Activated CD4-positive, alpha-beta T cell treated with anti-CD3 and anti-CD28 coated beads, Interleukin-2, amount 50 U/mL, for 48 hours (primary cell): ENCODE measurements at regions not wholly inside any gene's neighbourhood (a gene's known extent, or its start where the extent isn't known, plus 50 kb on each side); places are given as distances from the start of the nearest gene placed in this dataset.
"Not testable (repeated sequence)": the region's sequence is repeated elsewhere in the genome, so short reads cannot be mapped to it uniquely, and the experiment has no call there.

Experiments used
- DNase-seq, 2 experiments: peaks; one replicate each; pipeline ENCODE4 v3.0.0-alpha.2; 2020

DNA sequence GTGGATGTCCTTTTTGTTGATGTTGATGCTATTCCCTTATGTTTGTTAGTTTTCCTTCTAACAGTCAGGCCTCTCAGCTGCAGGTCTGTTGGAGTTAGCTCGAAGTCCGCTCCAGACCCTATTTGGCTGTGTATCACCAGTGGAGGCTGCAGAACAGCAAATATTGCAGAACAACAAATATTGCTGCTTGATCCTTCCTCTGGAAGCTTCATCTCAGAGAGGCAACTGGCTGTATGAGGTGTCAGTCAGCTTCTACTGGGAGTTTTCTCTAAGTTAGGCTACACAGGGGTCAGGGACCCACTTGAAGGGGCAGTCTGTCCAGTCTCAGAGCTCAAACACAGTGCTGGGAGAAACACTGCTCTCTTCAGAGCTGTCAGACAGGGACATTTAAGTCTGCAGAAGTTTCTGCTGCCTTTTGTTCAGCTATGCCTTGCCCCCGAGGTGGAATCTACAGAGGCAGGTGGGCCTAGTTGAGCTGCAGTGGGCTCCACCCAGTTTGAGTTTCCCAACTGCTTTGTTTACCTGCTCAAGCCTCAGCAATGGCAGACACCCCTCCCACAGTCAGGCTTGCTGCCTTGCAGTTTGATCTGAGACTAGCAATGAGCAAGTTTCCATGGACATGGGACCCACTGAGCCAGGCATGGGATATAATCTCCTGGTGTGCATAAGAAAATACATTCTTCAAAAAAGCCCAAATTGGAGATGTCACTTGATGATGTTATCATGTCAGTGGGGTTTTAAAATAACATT lies 99.5 kb downstream of the KDM5D start:
- DNase-seq, result no peak

DNA sequence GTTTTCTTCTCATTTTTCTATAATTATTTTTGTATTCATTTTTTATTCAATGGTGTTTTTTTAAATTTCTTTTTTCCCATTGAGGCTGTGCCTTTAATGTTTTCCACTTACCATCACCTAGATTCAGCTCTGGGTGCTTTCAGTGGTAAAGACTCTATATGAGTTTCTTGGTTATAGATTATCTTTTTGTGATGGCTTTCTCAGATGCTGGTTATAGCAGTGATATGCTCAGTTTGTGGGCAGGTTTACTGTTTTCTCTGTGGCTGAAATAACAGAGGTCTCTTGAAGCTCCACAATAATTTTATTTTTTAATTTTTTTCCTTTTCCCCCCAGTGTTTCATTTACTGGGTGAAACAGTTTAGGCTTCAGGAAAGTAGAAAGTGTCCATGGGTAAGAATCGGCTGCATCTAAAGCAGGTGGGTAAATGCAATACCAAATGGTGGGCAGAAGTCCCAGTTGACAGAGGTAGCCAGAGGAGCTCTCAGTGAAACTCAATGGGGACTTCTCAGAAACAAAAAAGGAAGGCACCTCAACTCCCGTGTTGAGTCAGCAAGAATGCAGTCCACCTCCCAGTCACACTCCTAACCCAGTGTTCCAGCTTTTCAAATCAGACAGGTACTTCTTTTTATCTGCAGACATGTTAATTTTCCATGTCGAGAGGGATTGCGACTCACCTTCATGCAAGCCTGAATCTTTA lies 106.7 kb downstream of the KDM5D start:
- DNase-seq, result no peak

DNA sequence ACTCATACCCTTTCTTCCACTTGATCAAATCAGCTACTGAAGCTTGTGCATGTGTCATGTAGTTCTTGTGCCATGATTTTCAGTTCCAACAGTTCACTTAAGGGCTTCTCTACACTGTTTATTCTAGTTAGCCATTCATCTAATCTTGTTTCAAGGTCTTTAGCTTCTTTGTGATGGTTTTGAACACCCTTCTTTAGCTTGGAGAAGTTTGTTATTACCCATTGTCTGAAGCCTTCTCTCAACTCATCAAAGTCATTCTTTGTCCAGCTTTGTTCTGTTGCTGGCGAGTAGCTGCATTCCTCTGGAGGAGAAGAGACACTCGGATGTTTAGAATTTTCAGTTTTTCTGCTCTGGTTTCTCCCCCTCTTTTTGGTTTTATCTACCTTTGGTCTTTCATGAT lies 115.6 kb downstream of the KDM5D start:
- no peak for DNase-seq

DNA sequence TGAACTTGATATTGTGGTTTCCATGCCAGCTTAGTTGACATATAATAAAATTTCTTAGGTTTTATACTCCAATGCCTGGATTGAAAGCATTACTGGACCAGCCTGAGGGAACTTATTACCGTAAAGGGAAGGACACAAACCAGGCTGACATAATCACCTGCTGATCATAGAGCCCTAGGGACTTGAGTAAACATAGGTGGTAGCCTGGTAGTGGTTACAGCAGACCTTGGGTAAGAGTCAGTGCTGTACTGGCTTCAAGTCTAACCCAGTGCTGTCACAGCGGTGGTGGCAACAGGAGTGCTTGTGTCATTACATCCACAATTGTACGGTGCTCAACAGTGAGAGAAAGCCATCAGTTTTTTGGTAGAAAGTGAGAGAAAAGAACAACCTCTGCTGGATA lies 122.1 kb downstream of the KDM5D start:
- DNase-seq, result no peak

DNA sequence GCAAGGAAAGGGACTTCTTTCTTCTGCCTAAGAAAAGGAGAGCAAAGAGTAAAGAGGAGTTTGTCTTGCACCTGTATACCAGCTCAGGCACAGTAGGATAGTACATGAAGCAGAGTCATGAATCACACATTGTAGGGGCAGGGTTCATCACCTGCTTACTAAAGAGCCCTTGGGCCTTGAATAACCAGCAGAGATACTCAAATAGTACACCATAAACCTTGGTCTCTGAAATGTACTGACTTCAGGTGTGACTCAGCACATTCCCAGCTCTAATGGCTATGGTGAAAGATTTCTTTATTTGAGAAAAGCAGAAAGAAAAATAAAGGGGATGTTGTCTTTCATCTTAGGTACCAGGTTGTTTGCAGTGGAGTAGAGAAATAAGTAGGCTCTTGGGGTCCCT lies 122.8 kb downstream of the KDM5D start:
- no peak for DNase-seq

DNA sequence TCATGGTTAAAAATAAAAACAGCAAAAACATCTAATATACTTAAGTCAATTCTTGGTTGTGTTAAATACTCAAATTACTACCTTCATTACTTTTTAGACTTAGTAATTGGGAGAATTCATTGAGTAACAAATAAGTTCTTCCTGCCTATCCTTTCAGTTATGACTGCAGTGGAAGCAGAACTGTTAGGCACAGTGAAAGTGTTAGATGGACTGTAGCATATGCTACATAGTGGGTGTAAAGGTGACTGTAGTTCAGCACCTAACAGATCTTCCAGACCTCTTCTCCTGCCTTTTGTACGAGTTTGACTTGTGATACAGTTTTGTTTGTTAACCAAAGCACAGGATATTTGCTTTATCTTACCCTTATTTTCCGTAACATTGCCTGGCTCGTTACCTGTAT lies 143.4 kb downstream of the KDM5D start:
- no peak for DNase-seq

DNA sequence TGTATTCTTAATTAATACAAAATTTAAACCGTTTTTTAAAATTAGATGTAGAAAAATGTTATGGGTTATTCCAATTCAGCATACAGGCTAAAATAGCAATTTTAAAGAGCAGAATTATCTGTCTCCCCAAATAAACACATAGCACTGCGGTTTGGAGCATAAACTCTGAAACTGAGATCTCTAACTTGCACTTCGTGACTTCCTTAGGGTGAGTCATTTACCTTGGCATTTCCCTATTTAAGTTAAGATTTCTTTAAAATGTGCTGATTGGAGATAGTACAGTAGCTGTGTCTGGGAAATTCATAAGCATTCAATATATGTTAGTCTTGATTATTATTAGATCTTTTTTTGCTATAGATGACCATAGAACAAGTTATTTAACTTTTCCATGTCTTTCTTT lies 143.8 kb downstream of the KDM5D start:
- no peak for DNase-seq

DNA sequence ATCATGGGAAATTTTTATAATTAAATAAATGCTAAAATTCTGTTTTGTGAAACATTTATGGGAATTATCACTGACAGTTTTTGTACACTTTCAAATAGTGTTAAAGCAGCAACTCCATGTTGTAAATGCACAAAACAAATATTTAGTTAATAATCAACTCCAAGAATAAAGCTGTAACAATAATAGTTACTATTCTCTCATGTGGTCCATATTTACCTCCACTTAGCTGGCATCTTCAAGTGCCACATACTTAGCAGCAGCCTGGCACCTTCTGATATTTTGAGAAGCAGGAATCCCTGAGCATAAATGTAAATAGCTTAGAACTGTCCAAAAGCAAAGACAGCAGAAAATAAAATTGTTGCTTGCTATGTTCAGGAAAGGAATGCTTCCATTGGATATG lies 154.3 kb downstream of the KDM5D start:
- DNase-seq, result no peak

DNA sequence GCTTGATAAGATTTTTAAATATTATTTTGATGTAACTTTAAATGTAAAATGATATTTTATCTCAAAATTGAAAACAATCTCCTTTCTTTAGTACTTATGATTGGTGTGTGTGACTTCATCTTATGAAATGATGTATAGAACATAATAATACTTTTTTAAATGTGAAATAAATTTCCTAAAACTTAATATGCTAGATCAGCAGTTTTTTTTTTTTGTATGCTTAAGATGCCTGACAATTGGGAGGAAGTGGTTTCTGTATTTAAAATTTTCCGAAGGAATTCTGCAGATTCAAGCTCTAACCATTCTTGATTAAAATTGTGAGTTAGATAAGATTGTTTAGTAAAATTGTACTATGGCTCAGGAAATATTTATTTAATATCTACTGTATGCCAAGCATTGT lies 154.9 kb downstream of the KDM5D start:
- no peak for DNase-seq

DNA sequence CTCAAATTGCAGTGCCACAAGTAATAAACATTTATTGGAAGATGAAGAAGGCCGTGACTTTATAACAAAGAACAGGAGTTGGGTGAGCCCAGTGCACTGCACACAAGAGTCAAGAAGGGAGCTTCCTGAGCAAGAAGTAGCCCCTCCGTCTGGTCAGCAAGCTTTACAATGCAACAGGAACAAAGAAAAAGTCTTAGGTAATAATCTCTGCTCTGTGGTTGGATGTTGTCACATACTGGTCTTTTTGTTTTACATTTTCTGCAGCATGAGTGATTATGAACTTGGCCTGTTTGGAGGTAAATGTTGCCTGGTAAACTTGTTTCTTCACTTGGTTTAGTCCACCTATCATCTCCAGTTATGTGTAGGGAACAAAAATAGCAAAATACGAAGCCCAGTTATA lies 157.2 kb downstream of the KDM5D start:
- no peak for DNase-seq

DNA sequence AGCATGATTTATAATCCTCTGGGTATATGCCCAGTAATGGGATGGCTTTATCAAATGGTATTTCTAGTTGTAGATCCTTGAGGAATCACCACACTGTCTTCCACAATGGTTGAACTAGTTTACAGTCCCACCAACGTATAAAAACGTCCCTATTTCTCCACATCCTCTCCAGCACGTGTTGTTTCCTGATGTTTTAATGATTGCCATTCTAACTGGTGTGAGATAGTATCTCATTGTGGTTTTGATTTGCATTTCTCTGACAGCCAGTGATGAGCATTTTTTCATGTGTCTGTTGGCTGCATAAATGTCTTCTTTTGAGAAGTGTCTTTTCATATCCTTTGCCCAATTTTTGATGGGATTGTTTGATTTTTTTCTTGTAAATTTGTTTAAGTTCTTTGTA lies 163.5 kb downstream of the KDM5D start:
- not testable (repeated sequence) for DNase-seq

DNA sequence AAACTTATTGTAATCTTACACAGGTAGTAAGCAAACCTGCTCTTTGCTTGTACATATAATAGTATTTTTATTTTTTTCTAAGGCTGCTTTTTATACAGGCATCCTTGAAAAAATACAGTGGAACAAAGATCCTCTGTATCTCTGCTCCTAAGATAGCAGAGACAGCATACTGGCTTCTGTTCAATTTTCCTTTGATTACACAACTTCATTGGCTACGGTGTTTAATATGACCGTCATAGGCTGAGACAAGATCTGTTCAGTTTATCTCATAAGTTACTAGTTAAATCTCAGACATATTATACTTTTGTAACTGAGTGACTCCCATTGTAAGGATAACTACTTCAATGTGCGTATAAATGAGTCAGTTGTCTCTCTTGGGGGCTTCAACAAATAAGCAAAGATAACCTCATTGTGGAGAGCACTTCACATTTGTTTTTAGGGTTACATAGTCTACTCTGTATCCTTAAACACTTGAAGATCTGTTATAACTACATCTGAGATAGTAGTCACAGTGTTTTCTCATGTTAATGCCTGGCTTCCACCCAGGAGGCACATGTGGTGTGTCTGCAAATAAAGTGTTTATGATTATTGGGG lies 166.1 kb downstream of the KDM5D start:
- no peak for DNase-seq

DNA sequence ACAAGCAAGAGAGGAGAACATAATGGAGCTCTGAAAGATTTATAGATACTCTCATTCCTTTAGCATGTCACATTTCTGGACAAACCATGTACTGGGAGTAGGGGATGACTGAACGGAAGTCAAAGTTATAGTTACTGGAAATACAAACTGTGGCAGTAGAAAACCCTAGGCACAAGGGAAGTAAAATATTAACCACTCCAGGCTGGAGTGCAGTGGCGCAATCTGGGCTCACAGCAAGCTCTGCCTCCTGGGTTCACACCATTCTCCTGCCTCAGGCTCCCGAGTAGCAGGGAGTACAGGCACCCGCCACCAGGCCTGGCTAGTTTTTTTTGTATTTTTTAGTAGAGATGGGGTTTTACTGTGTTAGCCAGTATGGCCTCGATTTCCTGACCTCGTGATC lies 167.3 kb downstream of the KDM5D start:
- no peak for DNase-seq

DNA sequence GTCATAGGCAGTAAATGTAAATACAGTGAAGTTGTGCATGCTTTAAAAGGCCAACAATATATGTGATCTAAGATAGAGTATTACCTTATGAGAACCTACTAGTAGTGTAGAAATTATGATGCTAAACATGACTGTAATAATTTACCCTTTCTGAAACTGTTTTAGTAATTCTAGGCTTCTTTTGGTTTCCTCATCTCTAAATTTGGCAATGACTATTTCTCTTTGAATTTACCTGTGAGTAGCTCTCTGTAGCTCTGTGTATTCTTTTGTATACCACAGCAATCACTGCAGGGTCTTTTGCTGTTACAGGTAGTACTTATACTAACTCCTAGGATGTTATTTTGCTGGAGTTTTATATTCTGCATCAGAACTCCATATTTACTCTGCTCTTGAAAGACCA lies 169.6 kb downstream of the KDM5D start:
- no peak for DNase-seq

DNA sequence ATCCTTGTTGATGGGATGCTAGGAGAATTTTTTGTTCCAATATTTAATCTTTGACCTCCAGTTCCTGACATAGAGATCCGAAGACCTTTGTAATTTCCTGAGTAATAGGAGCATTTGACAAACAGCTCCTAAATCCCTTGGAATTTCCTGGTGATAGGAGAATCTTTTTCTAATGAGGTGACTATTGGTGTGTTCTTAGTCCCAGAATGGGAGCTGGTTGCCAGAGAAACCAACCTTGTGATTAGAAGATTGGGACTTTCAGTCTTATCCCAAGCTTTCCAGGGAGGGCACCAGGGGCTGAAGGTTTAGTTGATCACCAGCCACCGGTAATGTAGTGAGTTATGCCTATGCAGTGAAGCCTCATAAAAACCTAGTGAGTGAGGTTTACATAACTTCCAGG lies 170.9 kb downstream of the KDM5D start:
- no peak for DNase-seq

DNA sequence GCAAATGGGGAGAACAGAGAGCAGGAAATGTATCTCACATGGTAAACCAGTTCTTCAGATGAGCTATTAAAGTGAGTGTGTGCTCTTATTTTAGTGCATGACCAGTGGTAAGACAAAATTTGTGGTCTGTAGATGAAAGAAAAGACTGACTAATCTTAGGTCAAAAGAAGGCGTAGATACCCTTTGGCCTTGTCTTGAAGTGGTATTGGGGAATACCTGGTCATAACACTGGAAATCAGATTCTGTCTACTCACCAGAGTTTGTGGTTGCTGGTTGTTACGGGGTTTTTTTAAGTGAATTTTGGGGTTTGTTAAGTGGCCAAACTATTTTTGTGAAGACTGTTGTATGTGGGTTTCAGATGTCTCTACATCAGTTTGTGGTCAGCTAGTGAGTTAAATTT lies 173.5 kb downstream of the KDM5D start:
- DNase-seq, result no peak

DNA sequence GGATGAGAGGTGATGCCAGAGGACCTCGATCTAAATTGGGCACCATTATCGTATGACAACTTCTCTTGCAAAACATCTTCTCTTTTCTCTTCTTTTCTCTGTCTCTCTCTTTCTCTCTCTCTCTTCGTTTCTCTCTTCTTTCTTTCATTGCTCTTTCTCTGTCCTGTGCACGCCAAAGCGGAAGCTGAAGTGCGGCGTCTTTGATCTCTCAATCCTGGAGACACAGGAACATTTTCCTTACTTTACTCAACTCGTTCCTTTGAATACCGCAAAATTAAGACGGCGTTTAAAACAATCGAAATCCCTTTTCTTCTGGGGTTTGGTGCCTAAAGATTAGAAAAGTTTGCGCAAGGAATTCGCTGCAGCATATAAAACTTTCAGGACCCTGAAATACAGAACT lies 176.6 kb downstream of the KDM5D start:
- no peak for DNase-seq

DNA sequence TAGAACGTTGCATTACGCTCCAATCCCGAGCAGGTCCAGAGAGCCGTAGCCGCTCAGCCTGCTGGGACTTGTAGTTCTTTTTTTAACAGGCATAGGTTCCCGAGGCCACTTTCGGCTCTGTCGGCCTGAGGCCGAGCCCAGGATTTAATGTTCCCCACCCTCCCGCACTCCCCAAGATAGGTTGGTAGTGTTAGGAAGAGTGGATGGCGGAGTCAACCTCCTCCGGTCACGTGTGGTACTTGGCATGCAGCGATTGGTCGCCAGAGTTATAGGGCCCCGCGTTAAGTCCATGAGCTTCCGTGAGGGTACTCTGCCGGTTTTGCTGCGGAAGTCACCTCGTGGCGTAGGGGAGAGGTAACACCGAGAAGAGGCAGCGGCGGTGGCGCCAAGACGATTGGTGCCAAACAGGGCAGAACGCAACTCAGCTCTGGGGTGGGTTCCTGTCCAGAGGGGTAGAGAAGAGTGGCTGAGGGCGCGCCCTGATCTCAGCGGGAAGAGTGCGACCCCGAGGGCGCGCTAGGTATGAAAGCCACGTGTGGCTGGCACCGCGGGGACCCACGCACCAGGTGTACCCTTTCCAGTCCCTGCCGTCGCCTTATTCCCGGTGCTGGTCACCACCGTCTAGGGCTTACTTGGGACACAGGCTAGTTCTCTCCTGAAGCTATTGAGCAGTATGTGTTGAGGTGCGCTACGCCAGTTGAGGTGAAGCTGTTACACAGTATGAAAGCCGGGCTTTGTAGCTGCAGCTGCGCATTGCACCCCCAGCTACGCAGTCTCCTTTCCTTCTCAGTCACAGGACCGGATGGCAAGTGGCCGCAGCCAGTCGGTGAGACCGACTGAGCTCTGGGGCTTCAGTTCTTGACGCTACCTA lies 177.2 kb downstream of the KDM5D start:
- peak; percentile 74 to 84 for DNase-seq

DNA sequence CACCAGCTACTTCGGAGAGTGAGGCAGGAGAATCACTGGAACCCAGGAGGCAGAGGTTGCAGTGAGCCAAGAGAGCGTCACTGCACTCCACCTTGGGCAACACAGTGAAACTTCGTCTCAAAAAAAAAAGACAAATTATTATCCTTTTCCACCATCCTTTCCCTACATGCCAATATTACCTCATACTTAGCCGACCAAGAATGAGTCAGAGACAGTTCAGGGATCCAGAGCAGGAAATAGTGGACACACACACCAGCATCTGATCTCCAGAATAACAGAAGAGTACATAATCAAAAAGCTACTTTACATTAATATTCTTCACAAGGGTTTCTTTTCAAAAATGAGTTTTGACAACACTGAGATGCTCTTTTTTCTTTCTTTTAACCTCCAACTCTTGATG lies 185.4 kb downstream of the KDM5D start:
- DNase-seq, result no peak

DNA sequence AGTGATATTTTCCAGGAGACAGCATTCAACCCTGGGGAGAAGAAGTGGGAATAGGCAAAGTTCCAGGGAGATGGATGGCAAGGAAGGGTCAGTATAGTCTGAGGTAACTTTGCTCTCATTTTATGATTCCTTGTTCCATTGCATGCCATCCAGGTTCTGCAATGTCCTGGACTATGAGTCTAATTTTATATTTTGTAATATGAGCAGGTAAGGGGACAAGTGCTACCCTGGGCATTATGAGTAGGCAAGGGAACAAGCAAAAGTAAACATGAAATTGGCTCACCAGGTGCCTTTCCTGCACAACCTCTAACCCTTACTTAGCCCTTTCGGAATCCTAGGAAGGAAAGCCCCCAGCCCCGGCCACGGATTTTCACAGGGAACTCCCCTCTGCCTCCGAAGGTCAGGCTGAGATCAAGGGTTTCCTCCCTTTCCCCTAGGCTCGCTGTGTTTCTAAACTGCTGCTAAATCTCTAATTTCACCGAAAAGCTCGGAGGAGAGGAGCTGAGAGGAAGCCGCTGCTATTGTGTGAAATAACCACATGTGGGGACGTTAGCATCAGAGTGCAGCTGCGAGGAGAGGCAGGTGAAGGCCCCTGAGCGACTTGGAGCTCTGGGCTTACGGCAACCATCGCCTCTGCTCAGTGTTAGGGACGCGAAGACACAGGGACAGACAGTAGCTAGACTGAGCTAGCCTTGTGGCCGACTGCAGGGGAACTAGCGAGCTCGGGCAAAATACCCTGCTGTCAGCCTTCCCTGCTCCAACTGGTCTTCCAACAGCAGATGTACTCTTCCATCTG lies 194.7 kb downstream of the KDM5D start:
- DNase-seq, result no peak

DNA sequence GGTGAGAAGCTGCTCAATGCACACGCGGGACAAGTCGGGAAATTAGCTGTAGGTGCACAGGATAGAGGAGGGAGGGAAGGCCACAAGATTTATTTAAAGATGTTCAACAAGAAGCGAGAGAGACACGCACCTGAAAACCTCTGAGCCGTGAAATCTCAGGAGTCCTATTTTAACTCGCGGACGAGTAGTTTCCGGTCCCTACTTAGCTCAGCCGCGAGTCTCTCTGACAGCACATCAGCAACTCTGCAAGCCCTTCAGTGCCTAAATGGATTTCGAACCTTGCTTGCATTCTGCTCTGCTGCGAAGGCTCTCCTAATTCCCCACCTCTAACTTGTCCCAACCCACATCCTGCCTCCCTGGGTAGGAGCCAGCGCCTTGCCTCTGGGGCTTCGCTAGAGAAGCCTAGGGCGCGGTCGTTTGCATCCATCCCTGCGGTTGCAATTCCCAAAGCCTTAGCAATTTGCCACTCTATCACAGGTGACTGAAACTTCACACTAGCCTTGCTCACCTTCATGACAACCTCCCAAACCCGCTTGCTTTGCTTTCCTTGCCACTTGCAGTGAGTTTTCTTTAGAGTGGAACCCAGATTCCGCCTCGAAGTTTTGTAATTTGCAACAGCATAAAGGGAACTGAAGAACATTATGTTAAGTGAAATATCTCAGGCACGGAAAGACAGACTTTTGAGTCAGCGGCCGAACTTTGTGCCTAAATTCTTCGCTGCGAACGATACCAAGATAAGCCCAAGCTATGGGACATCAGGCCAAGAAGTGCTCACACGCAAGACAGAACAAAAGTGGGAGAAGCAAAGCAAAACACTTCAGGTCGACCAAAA lies 202.8 kb downstream of the KDM5D start:
- DNase-seq, result no peak

DNA sequence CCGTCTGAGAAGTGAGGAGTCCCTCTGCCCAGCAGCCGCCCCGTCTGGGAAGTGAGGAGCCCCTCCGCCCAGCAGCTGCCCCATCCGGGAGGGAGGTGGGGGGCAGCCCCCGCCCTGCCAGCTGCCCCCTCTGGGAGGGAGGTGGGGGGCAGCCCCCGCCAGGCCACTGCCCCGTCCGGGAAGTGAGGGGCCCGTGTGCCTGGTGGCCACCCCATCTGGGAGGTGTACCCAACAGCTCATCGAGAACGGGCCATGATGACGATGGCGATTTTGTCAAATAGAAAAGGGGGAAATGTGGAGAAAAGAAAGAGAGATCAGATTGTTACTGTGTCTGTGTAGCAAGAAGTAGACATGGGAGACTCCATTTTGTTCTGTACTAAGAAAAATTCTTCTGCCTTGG lies 208.8 kb downstream of the KDM5D start:
- DNase-seq, result not testable (repeated sequence)
